PC-9 (cell line): ENCODE measurements at regions not wholly inside any gene's neighbourhood (a gene's known extent, or its start where the extent isn't known, plus 50 kb on each side); places are given as distances from the start of the nearest gene placed in this dataset.
"Not testable (repeated sequence)": the region's sequence is repeated elsewhere in the genome, so short reads cannot be mapped to it uniquely, and the experiment has no call there.

Experiments
- CTCF ChIP-seq: fragments of 200-600 bp; sonication (generic); conservative IDR thresholded peaks from 2 replicates; pipeline ENCODE4 v1.6.1; 2017; ENCODE audit warnings: mixed run types, antibody characterized with exemption, mild to moderate bottlenecking, moderate library complexity
- EZH2 ChIP-seq: fragments of 200-600 bp; sonication (generic); IDR thresholded peaks from 2 replicates; pipeline ENCODE4 v1.8.0; 2017; ENCODE audit warnings: antibody characterized with exemption, low read depth

GRCh38 chr6:145158636-145159035 lies 576.7 kb downstream of the EPM2A start:
- TF ChIP-seq CTCF, EZH2: not testable (repeated sequence)
